CMK (cell line): ENCODE measurements at regions not wholly inside any gene's neighbourhood (a gene's known extent, or its start where the extent isn't known, plus 50 kb on each side); places are given as distances from the start of the nearest gene placed in this dataset.
"Not testable (repeated sequence)": the region's sequence is repeated elsewhere in the genome, so short reads cannot be mapped to it uniquely, and the experiment has no call there.

Source experiments
- DNase-seq: peaks from one replicate; pipeline ENCODE4 v3.0.0-alpha.2; 2010; ENCODE audit warnings: low read depth

- not testable (repeated sequence) for DNase-seq
Observed at GRCh38 chr1:149157409-149157808, 54.1 kb upstream of the NBPF9 start.

- DNase-seq, result not testable (repeated sequence)
Observed at GRCh38 chr1:149158308-149158707, 55.0 kb upstream of the NBPF9 start.

GRCh38 chr1:149163063-149163444 is 59.7 kb upstream of the NBPF9 start:
- DNase-seq, result not testable (repeated sequence)

GRCh38 chr1:149174765-149175164 is 71.4 kb upstream of the NBPF9 start:
- not testable (repeated sequence) for DNase-seq

- not testable (repeated sequence) for DNase-seq
Observed at GRCh38 chr1:149175812-149176211, 72.5 kb upstream of the NBPF9 start.

- DNase-seq, result peak; percentile 4
Observed at GRCh38 chr1:149176453-149177316, 73.3 kb upstream of the NBPF9 start.

GRCh38 chr1:149190742-149191141 is 87.4 kb upstream of the NBPF9 start:
- DNase-seq, result not testable (repeated sequence)

GRCh38 chr1:149196651-149197050 is 93.3 kb upstream of the NBPF9 start:
- DNase-seq, result not testable (repeated sequence)

- not testable (repeated sequence) for DNase-seq
Observed at GRCh38 chr1:149200567-149200966, 97.2 kb upstream of the NBPF9 start.

GRCh38 chr1:149202283-149202682 is 98.9 kb upstream of the NBPF9 start:
- not testable (repeated sequence) for DNase-seq

GRCh38 chr1:149204396-149204795 is 101.0 kb upstream of the NBPF9 start:
- not testable (repeated sequence) for DNase-seq

GRCh38 chr1:149208836-149209235 is 105.5 kb upstream of the NBPF9 start:
- DNase-seq, result not testable (repeated sequence)

- not testable (repeated sequence) for DNase-seq
Observed at GRCh38 chr1:149211757-149212420, 108.5 kb upstream of the NBPF9 start.

GRCh38 chr1:149212946-149213345 is 109.6 kb upstream of the NBPF9 start:
- DNase-seq, result not testable (repeated sequence)

- not testable (repeated sequence) for DNase-seq
Observed at GRCh38 chr1:149213673-149214072, 110.3 kb upstream of the NBPF9 start.

GRCh38 chr1:149218080-149218988 is 115.0 kb upstream of the NBPF9 start:
- not testable (repeated sequence) for DNase-seq

- DNase-seq, result not testable (repeated sequence)
Observed at GRCh38 chr1:149219539-149219938, 116.2 kb upstream of the NBPF9 start.

GRCh38 chr1:149220463-149221074 is 117.2 kb upstream of the NBPF9 start:
- DNase-seq, result not testable (repeated sequence)

GRCh38 chr1:149227933-149228665 is 124.7 kb upstream of the NBPF9 start:
- not testable (repeated sequence) for DNase-seq

GRCh38 chr1:149228672-149229585 is 125.6 kb upstream of the NBPF9 start:
- DNase-seq, result not testable (repeated sequence)
